Nucleus accumbens (tissue), 56 donors: ENCODE measurements at regions not wholly inside any gene's neighbourhood (a gene's known extent, or its start where the extent isn't known, plus 50 kb on each side); places are given as distances from the start of the nearest gene placed in this dataset.
"Not testable (repeated sequence)": the region's sequence is repeated elsewhere in the genome, so short reads cannot be mapped to it uniquely, and the experiment has no call there.

Experiments
- DNase-seq, 56 donors: peaks; one replicate each; lab custom pipeline; 2025; lab: John Stamatoyannopoulos, UW

- peak in 26 of 56 donors; percentile 1 to 59 (median 10) for DNase-seq
Measured at GRCh38 chr7:25069900-25070443, 55.1 kb downstream of the CYCS start.

GRCh38 chr7:25068502-25069213 lies 56.4 kb downstream of the CYCS start:
- DNase-seq = no peak

- DNase-seq = no peak
Measured at GRCh38 chr7:25067726-25068501, 57.1 kb downstream of the CYCS start.

- no peak for DNase-seq
Measured at GRCh38 chr7:25066253-25066652, 58.8 kb downstream of the CYCS start.

GRCh38 chr7:25062380-25062779 lies 62.7 kb downstream of the CYCS start:
- DNase-seq = no peak

GRCh38 chr7:25060487-25061055 lies 64.5 kb downstream of the CYCS start:
- DNase-seq = no peak

GRCh38 chr7:25059576-25059975 lies 65.5 kb downstream of the CYCS start:
- DNase-seq = no peak

- no peak for DNase-seq
Measured at GRCh38 chr7:25056368-25056767, 68.7 kb downstream of the CYCS start.

GRCh38 chr7:25055520-25056220 lies 69.4 kb downstream of the CYCS start:
- no peak for DNase-seq

- no peak for DNase-seq
Measured at GRCh38 chr7:25054819-25055519, 70.1 kb downstream of the CYCS start.

- DNase-seq = no peak
Measured at GRCh38 chr7:25050223-25050622, 70.2 kb upstream of the OSBPL3 start.

GRCh38 chr7:25048444-25048834 lies 68.5 kb upstream of the OSBPL3 start:
- no peak for DNase-seq

- DNase-seq = not testable (repeated sequence)
Measured at GRCh38 chr7:25047571-25048443, 67.8 kb upstream of the OSBPL3 start.

GRCh38 chr7:25037325-25037724 lies 57.3 kb upstream of the OSBPL3 start:
- no peak for DNase-seq

- DNase-seq = no peak
Measured at GRCh38 chr7:25035274-25035673, 55.3 kb upstream of the OSBPL3 start.

- no peak for DNase-seq
Measured at GRCh38 chr7:25034136-25034535, 54.2 kb upstream of the OSBPL3 start.

GRCh38 chr7:25032774-25033743 lies 53.1 kb upstream of the OSBPL3 start:
- DNase-seq = no peak

- DNase-seq = no peak
Measured at GRCh38 chr7:25031432-25031831, 51.5 kb upstream of the OSBPL3 start.
